HCT116 (cell line): ENCODE measurements at regions not wholly inside any gene's neighbourhood (a gene's known extent, or its start where the extent isn't known, plus 50 kb on each side); places are given as distances from the start of the nearest gene placed in this dataset.

Experiments
- EZH2 ChIP-seq: fragments of 200-600 bp; sonication (generic); IDR thresholded peaks from 2 replicates; pipeline ENCODE4 v1.6.1; 2017; ENCODE audit warnings: antibody characterized with exemption, mixed run types
- EZH2phosphoT487 ChIP-seq: fragments of 200-600 bp; IDR thresholded peaks from 2 replicates; pipeline ENCODE4 v1.6.1; 2018; ENCODE audit warnings: antibody characterized with exemption, borderline replicate concordance
- POLR2A ChIP-seq: IDR thresholded peaks from 2 replicates; pipeline ENCODE4 v1.7.0; 2011; ENCODE audit warnings: borderline replicate concordance; ENCODE audit not compliant: insufficient read depth, insufficient read length; ENCODE audit errors: extremely low read depth
- RAD21 ChIP-seq: IDR thresholded peaks from 2 replicates; pipeline ENCODE4 v1.6.1; 2012; ENCODE audit warnings: low read depth, mild to moderate bottlenecking
- SIN3A ChIP-seq: IDR thresholded peaks from 2 replicates; pipeline ENCODE4 v1.6.1; 2012; ENCODE audit warnings: low read depth
- YY1 ChIP-seq: IDR thresholded peaks from 2 replicates; pipeline ENCODE4 v1.6.1; 2011; ENCODE audit warnings: low read length, low read depth, moderate library complexity, mild to moderate bottlenecking; ENCODE audit not compliant: insufficient replicate concordance; ENCODE audit errors: extremely low read depth
- TF ChIP-seq, protein P1 (sequence below): IDR thresholded peaks from 2 replicates; pipeline ENCODE4 v1.6.1; 2012
- TF ChIP-seq, protein P2 (sequence below), 3 experiments: fragments of 200-600 bp in 1 of 3; sonication (generic) in 1 of 3; IDR thresholded peaks in 2 of 3; conservative IDR thresholded peaks in 1 of 3; 2 replicates each; pipeline ENCODE4 v1.5.1; 2012 to 2017; ENCODE audit warnings: low read depth in 2 of 3, low read length in 2 of 3, antibody characterized with exemption in 1 of 3, borderline replicate concordance in 1 of 3, control low read depth in 1 of 3, mild to moderate bottlenecking in 1 of 3, mixed read lengths in 1 of 3, mixed run types in 1 of 3, moderate library complexity in 1 of 3; ENCODE audit not compliant: insufficient read depth in 1 of 3

DNA sequence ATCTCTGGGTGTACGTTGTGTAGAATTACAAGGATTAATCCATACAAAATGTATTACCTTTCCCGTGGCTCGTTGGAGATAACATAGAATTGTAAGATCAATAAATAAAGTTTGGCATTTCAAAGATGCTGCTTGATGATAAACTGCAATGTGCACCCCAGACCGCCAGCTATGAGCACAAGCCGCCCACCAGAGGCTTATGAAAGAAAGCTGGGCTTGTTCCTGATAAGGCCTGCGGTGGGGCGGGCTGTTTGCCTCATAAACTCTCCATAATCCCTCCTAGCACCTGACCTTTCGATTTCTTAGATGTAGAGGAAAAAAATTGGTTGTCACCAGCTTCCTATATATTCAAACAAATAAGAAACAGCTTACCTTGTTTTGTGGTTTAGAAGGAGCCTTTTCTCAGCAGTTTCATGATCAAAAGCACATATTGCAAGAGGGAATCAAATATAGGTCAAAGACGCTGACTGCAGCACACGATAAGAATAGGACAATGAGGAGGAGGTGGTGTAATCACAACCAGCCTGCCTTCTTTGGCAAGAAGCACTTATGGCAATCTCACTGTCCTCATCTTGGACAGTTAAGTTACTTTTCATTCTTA is 293.6 kb downstream of the RMST start:
- TF ChIP-seq EZH2: no peak
- TF ChIP-seq POLR2A: no peak
- TF ChIP-seq, protein P1, sequence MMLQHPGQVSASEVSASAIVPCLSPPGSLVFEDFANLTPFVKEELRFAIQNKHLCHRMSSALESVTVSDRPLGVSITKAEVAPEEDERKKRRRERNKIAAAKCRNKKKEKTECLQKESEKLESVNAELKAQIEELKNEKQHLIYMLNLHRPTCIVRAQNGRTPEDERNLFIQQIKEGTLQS: no peak
- no peak for TF ChIP-seq RAD21
- TF ChIP-seq SIN3A: no peak
- no peak for TF ChIP-seq EZH2phosphoT487
- no peak for TF ChIP-seq YY1
- TF ChIP-seq, protein P2, sequence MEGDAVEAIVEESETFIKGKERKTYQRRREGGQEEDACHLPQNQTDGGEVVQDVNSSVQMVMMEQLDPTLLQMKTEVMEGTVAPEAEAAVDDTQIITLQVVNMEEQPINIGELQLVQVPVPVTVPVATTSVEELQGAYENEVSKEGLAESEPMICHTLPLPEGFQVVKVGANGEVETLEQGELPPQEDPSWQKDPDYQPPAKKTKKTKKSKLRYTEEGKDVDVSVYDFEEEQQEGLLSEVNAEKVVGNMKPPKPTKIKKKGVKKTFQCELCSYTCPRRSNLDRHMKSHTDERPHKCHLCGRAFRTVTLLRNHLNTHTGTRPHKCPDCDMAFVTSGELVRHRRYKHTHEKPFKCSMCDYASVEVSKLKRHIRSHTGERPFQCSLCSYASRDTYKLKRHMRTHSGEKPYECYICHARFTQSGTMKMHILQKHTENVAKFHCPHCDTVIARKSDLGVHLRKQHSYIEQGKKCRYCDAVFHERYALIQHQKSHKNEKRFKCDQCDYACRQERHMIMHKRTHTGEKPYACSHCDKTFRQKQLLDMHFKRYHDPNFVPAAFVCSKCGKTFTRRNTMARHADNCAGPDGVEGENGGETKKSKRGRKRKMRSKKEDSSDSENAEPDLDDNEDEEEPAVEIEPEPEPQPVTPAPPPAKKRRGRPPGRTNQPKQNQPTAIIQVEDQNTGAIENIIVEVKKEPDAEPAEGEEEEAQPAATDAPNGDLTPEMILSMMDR (IDR thresholded peaks at IDR 0.05 in 2 of 3, conservative IDR thresholded peaks at IDR 0.05 in 1 of 3; ENCODE audit: borderline replicate concordance in 1 of 3, insufficient read depth in 1 of 3, low read depth in 2 of 3, low read length in 2 of 3): no peak
